SK-N-SH (cell line): ENCODE measurements at regions not wholly inside any gene's neighbourhood (a gene's known extent, or its start where the extent isn't known, plus 50 kb on each side); places are given as distances from the start of the nearest gene placed in this dataset.

Source experiments
- CTCF ChIP-seq: fragments of 200-600 bp; sonication (generic); IDR thresholded peaks from 2 replicates; pipeline ENCODE4 v1.6.1; 2017; ENCODE audit warnings: antibody characterized with exemption, mild to moderate bottlenecking, moderate library complexity
- IRF3 ChIP-seq: fragments of 150-350 bp; IDR thresholded peaks from 2 replicates; pipeline ENCODE4 v1.6.1; 2016; ENCODE audit warnings: mild to moderate bottlenecking, low read depth, low read length
- NFIC ChIP-seq: IDR thresholded peaks from 2 replicates; pipeline ENCODE4 v1.4.0; 2012; ENCODE audit warnings: borderline replicate concordance
- REST ChIP-seq: IDR thresholded peaks from 2 replicates; pipeline ENCODE4 v1.6.1; 2012; ENCODE audit warnings: mild to moderate bottlenecking, low read depth, low read length, moderate library complexity

GRCh38 chr9:118643118-118643517 lies 726.1 kb downstream of the BRINP1 start:
- TF ChIP-seq CTCF (no peak), NFIC (no peak), IRF3 (no peak), REST (no peak)
